ENCODE measurements at regions not wholly inside any gene's neighbourhood (a gene's known extent, or its start where the extent isn't known, plus 50 kb on each side); places are given as distances from the start of the nearest gene placed in this dataset.

- no peaks in the 10 kb centered on the region for H3K79me2 ChIP-seq (replicated peaks; ENCODE audit: insufficient read depth, low read length)
- no peak overlapping the region for H3K4me2 ChIP-seq (ENCODE audit: low read length)
- no peak overlapping the region for H2AFZ ChIP-seq (ENCODE audit: low read depth, low read length)
Observed at GRCh38 chr15:35998663-35999602, 453.0 kb upstream of the DPH6 start.

GRCh38 chr15:36004891-36005490, 459.0 kb upstream of the DPH6 start:
- Histone ChIP-seq H3K27me3 (ENCODE audit: insufficient read depth, low read depth, low read length) (no peaks in the 10 kb centered on the region), H3K4me2 (ENCODE audit: low read length) (no peak overlapping the region), H3K27ac (ENCODE audit: low read length) (no peak overlapping the region), H3K9me2 (ENCODE audit: insufficient read depth, low read length) (no peaks in the 10 kb centered on the region), H3F3A (ENCODE audit: insufficient read depth, low read length, poor library complexity, severe bottlenecking) (no peaks in the 10 kb centered on the region), H2AFZ (ENCODE audit: low read depth, low read length) (no peak overlapping the region), H3K9ac (ENCODE audit: low read length) (no peak overlapping the region), H3K79me2 (replicated peaks; ENCODE audit: insufficient read depth, low read length) (no peaks in the 10 kb centered on the region), H3K36me3 (ENCODE audit: insufficient read depth, low read length) (no peaks in the 10 kb centered on the region), H3K4me3 (ENCODE audit: low read length) (no peak overlapping the region), H4K20me1 (ENCODE audit: insufficient read depth) (no peaks in the 10 kb centered on the region), H3K9me3 (ENCODE audit: low read length) (no peaks in the 10 kb centered on the region)
- TF ChIP-seq POLR2AphosphoS5 (IDR thresholded peaks at IDR 0.05), result no peak
- no peak for TF ChIP-seq EP300 (conservative IDR thresholded peaks at IDR 0.05; ENCODE audit: poor library complexity, severe bottlenecking)
- no peak for TF ChIP-seq TAF1 (IDR thresholded peaks at IDR 0.05; ENCODE audit: low read depth)
- TF ChIP-seq EZH2 (IDR thresholded peaks at IDR 0.05; ENCODE audit: borderline replicate concordance, insufficient read depth, low read length, poor library complexity, severe bottlenecking), result no peak
- no peak for TF ChIP-seq SMC3 (conservative IDR thresholded peaks at IDR 0.05; ENCODE audit: poor library complexity)
- TF ChIP-seq REST (IDR thresholded peaks at IDR 0.05; ENCODE audit: borderline replicate concordance), result no peak
- TF ChIP-seq MXI1 (conservative IDR thresholded peaks at IDR 0.05; ENCODE audit: poor library complexity, severe bottlenecking), result no peak
- no peak for TF ChIP-seq CTCF (IDR thresholded peaks at IDR 0.05; ENCODE audit: poor library complexity, severe bottlenecking)
- no peak for TF ChIP-seq RAD21 (conservative IDR thresholded peaks at IDR 0.05)

More at GRCh38 chr15:35998663-35999602, 453.0 kb upstream of the DPH6 start:
- TF ChIP-seq MXI1 (conservative IDR thresholded peaks at IDR 0.05; ENCODE audit: poor library complexity, severe bottlenecking) (no peak), SMC3 (conservative IDR thresholded peaks at IDR 0.05; ENCODE audit: poor library complexity) (no peak), POLR2AphosphoS5 (IDR thresholded peaks at IDR 0.05) (no peak), EP300 (conservative IDR thresholded peaks at IDR 0.05; ENCODE audit: poor library complexity, severe bottlenecking) (no peak), TAF1 (IDR thresholded peaks at IDR 0.05; ENCODE audit: low read depth) (no peak), RAD21 (conservative IDR thresholded peaks at IDR 0.05) (no peak), EZH2 (IDR thresholded peaks at IDR 0.05; ENCODE audit: borderline replicate concordance, insufficient read depth, low read length, poor library complexity, severe bottlenecking) (no peak)
- no peaks in the 10 kb centered on the region for H3K27me3 ChIP-seq (ENCODE audit: insufficient read depth, low read depth, low read length)
- H3K9me2 ChIP-seq (ENCODE audit: insufficient read depth, low read length), result no peaks in the 10 kb centered on the region
- H3K4me3 ChIP-seq (ENCODE audit: low read length), result no peak overlapping the region
- H3K9me3 ChIP-seq (ENCODE audit: low read length), result no peaks in the 10 kb centered on the region
- no peaks in the 10 kb centered on the region for H3K36me3 ChIP-seq (ENCODE audit: insufficient read depth, low read length)
- no peaks in the 10 kb centered on the region for H3F3A ChIP-seq (ENCODE audit: insufficient read depth, low read length, poor library complexity, severe bottlenecking)
- H3K9ac ChIP-seq (ENCODE audit: low read length), result no peak overlapping the region
- H4K20me1 ChIP-seq (ENCODE audit: insufficient read depth), result no peaks in the 10 kb centered on the region
- no peak overlapping the region for H3K27ac ChIP-seq (ENCODE audit: low read length)

Data from neural cell (in vitro differentiated cells).